GM19395 (cell line): ENCODE measurements at regions not wholly inside any gene's neighbourhood (a gene's known extent, or its start where the extent isn't known, plus 50 kb on each side); places are given as distances from the start of the nearest gene placed in this dataset.
"Not testable (repeated sequence)": the region's sequence is repeated elsewhere in the genome, so short reads cannot be mapped to it uniquely, and the experiment has no call there.

Experiments
- ATAC-seq: cut with Tn5 transposase; IDR thresholded peaks from one replicate; pipeline ENCODE4 v1.9.1; 2021; ENCODE audit warnings: mild to moderate bottlenecking, moderate library complexity; ENCODE audit not compliant: unreplicated experiment

DNA sequence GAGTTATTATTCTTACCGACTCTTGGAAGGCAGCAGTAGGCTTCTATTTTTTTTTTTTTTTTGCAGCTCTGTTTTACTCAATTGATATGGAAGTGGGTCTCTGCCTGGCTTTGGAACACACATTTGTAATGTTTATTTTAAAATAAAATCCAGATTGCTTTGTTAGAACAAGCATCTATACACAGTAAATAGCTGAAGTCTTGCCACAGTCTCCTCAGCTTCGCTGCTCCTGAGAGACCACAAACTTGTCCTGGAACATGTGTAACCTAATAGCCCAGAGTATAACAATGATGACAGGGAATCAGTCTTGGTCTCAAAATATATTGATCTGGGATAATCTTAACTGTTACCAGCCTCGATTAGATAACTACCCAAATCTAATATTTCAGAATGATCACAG is 299.8 kb upstream of the NOX3 start:
- no peak for ATAC-seq

DNA sequence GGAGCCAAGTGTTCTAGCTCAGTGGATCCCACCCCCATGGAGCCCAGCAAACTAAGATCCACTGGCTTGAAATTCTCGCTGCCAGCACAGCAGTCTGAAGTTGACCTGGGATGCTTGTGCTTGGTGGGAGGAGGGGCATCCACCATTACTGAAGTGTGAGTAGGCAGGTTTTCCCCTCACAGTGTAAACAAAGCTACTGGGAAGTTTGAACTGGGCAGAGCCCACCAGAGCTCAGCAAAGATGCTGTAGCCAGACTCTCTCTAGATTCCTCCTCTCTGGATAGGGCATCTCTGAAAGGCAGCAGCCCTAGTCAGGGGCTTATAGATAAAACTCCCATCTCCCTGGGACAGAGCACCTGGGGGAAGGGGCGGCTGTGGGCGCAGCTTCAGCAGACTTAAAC is 293.1 kb upstream of the NOX3 start:
- not testable (repeated sequence) for ATAC-seq

DNA sequence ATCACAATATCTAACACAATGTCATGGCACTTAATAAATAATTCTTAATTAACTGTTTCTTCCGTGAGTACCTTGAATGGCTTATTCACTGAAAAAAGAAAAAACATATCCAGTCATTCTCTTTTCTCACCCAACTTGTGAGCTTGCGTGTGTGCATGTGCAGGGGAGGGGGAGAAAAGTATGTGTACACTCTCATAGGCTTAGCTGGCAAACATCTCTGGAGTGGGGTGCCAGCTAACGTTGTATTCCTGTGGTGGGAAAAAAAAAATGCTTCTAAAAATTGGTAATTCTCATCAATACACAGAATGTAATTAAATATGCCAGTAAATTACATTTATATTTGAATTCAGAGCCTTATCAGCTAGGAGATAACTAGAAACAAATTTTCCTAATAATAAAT is 291.9 kb upstream of the NOX3 start:
- ATAC-seq, result no peak

DNA sequence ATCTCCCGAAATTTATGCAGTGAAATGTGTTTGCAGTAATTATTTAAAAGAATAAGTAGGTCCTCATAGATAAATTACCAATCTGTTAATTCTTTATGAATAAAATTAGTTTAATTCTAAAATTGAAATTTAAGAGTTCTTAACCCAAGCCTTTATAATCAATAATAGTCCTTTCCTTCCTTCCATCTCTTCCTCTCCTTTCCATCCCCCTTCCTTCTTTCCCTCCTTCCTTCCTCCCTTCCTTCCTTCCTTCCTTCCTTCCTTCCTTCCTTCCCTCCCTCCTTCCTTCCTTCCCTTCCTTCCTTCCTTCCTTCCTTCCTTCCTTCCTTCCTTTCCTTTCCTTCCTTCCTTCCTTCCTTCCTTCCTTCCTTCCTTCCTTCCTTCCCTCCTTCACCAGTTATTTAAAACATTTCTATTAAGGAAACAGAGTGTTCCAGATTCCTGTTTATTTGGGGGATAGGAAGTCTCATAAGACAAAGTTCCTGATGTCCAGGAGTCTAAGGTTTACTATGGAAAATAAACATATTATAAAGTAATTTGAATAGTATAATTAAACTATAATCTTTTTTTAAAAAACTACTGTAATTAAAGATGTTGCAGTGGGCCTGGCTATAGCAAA is 285.3 kb upstream of the NOX3 start:
- no peak for ATAC-seq

DNA sequence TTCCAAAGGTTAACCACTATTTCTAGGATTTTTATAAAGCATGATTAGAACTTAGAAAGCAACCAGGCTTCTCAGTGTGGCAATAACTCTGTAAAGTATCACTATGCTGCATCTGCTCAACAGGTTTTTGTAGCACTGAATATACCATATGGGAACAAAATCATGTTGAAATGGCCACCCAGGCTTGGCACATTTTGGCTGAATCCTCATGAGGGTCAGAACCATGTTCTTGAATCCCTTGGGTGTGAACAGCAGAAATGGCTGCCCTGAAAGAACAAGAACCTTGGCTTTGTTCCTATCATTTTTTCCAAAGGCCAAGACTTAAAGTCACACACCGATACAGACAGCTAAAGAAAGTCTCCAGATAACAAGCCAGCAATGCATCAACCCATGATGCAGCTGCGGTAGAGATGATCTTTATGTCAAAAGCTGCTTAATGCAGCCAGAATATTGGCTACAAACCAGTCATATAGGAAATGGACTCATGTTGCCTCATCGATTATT is 283.0 kb upstream of the NOX3 start:
- ATAC-seq, result no peak

DNA sequence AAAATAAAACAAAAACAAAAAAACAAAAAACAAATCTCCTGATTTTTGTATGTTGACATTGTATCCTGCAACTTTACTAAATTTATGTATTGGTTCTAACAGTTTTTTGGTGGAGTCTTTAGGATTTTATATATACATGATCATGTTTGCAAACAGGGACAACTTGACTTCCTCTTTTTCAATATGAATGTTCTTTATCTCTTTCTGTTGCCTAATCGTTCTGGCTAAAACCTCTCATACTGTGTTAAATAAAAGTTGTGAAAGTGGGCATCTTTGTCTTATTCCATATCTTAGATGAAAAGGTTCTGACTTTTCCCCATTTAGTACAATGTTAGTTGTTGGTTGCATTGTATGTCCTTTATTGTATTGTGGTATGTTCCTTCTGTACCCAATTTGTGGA is 261.7 kb upstream of the NOX3 start:
- ATAC-seq, result no peak

DNA sequence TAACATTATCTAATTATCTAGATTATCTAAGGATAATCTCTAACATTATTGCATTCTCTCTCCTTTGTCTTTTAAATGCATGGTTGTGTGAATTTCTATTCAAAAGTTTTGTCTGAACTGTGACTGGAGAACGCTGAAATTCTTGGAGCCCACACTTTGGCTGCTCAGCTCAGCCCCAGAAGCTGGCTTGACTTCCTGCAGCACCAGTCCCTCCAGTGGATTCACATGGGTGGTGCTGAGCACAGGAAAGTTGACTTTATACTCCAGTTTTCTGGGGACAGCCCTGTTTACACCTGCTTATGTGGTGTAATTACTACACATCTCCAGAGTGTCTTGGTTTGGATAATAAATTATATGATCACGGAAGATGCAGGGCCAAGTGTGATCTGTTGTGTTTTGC is 255.1 kb upstream of the NOX3 start:
- no peak for ATAC-seq

DNA sequence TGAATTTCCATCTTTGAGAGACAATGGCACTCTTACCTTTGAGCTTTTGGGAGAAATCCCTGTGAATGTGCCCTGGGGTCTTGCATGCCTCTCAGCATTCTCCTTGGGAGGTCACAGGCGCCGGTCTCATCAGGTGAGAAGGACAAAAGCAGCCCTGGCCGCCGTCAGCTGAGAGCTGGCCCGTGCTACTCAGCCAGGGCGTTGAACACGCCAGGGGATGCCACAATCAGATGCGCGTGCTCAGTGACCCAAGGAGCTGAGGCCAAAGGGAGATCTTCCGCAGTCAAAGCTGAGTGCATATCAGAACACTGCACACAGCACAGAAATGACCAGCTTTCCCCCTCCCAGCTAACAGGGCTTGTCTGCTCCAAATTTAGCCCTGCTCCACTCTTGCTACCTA is 253.6 kb upstream of the NOX3 start:
- ATAC-seq, result no peak

DNA sequence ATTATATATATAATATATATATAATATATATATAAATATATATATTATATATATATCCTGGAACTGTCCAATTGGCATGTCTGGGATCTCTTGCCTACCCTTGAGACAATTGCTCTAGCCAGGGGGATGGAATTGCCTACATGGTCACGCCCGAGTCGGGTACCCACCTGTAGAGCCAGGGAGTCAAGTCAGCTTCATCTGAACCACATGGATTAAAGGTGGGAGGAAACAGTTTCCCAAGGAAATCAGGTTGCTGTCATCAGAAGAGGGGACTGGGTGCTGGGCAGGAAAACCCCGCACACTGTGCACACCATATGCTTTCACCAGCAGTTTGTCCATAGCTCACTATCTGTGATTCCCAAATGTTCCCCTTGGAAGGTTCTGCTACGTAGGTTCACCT is 252.5 kb upstream of the NOX3 start:
- no peak for ATAC-seq

DNA sequence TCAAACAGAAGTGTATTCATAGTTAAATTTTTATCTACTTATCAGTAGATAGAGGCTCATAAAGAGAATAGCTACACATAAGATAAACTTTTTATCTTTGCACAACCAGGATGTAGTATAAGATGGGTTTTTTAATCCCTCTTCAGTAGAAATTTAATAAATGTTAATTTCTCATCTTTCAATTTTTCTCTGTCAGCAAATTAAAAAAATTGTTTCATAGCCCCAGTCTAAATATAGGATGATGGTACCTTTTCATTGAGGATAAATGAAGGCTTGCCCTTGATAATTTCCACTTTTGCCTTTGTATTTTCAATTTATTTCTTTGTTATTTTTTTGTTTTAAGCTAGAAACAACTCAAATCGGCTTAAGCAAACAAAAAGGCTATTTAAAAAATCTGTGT is 251.2 kb upstream of the NOX3 start:
- no peak for ATAC-seq

DNA sequence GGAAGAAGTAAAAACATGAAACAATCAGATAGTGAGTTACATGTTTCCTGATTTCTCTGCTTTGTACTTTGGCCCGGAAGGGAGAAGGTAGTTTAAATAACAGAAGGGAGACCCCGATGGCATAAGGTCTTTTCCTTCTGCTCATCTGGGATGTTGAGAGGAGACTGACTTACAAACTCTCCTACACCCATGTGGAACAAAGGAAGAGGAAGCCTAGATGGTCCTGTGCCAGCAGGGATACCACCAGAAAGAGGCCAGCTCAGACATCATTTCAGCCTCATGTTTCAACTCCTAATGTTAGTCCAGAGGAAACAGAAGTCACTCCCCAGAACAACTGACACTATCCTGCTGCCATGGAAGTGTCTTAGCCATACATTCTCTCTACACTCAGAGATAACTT is 250.7 kb upstream of the NOX3 start:
- ATAC-seq, result no peak

DNA sequence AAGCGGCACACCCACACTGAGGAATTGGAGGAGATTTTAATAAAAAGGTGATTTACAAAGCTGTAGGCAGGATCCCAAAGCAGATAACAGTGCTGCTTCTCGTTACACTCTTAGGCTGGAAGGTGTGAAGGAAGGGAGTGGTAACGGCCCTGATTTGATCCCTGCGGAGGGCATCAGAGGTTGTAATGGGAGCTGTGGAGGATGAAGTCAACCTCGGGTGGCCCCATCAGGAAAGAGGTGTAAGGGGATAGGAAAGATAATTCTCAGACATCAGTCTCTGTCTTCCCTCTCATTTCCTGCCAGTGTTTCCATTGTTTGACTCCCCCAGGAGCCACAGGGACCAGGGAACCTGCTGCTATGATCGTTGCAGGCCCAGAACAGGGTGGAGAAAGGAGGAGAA is 245.7 kb upstream of the NOX3 start:
- no peak for ATAC-seq

DNA sequence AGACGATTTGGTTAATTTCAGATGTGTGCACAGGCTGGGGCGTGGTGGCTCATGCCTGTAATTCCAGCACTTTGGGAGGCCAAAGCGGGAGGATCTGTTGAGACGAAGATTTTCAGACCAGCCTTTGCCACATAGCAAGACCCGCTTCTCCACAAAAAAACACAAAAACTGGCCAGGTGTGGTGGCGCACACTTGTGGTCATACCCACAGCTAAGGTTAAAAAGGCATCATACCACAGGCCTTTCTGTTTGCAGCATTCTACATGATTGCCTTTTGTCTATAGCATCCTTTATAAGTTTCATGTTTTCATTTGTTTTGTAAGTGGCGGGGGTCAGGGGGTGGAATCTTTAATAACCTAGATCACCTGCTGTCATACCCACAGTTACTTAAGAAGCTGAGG is 239.9 kb upstream of the NOX3 start:
- no peak for ATAC-seq

DNA sequence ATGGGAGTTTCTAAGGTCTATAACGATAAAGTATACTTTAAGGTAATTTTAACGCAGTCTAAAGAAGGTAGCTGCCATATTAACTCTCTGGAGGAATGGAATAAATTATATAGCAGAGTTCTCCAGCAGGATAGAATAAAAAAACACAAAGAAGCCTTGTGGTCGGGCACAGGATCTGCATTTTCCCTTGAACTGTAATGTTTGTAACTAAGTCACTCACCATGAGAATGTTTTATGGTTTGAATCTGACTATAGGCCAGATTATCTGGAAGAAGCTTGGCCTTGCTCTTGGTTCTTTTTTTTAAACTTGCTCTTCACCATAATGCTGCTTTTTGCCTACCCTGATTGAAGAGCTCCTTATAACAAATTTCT is 238.8 kb upstream of the NOX3 start:
- ATAC-seq, result no peak

DNA sequence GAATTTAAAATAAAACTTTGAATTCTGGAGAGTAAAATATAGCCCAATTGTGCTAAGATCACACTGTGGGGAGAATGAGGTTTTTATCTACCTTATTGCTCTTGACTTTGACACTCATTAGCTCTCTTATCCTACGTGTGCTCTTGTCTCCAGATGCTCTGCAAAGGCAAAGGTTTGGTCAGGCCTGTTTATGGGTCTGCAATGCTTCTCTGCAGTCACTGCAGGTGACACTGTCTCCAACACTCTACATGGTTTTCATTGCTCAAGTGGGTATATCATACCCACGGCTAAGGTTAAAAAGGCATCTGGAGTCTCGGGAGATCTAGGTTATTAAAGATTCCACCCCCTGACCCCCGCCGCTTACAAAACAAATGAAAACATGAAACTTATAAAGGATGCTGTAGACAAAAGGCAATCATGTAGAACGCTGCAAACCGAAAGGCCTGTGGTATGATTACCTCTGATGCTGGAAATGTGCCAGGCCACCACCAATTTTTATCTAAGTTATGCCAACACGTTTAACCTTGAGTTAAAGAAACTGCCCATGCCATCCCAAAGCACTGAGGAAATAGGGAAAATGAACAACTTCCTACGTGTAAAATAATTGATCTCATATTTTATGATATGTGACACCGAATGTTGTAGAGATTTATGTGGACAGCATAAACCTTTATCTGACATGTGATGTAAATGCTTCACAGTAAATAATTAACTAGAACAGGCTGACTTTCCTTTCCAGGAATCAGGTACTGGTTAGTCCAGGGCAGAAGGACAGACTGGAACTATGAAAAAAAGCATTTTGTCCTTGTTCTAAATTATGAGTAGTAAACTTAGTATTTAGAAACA is 238.2 kb upstream of the NOX3 start:
- ATAC-seq, result no peak

DNA sequence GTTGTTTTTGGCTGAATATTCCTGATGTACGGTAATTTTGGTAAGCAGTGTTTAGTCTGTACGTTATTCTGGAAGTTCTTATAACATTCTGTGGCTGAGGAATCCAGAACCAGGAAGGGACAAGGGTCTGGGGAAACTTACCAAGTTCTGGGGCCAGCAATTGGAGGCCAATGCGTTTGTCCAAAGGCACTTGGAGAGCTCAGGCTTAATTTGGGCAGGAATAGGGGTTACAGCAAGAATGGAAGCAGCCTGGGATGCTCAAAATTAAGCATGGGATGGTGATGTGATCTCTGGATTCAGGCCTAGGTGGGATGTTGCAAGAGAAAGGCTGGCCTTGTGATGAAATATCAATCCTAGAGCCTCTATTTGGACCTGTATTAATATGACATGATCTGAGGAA is 235.2 kb upstream of the NOX3 start:
- no peak for ATAC-seq

DNA sequence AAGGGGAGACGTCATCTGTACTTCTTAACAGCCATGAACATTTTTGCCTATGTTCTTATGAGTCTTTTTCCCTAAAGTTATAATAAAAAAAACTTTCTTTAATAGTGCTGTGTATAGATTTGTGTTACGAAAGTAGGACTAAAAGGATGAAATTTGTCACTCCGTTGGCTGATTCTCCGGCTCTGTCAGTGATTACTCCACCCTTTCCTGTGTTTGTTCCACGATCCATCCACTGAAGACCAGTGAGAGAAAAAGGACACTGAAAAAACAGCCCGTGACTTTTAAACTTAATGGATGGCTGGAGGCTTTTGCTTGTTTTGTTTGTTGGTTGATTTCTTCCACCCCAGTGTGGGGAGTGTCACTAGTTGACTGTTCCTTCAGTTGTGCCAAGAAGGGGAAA is 232.0 kb upstream of the NOX3 start:
- no peak for ATAC-seq

DNA sequence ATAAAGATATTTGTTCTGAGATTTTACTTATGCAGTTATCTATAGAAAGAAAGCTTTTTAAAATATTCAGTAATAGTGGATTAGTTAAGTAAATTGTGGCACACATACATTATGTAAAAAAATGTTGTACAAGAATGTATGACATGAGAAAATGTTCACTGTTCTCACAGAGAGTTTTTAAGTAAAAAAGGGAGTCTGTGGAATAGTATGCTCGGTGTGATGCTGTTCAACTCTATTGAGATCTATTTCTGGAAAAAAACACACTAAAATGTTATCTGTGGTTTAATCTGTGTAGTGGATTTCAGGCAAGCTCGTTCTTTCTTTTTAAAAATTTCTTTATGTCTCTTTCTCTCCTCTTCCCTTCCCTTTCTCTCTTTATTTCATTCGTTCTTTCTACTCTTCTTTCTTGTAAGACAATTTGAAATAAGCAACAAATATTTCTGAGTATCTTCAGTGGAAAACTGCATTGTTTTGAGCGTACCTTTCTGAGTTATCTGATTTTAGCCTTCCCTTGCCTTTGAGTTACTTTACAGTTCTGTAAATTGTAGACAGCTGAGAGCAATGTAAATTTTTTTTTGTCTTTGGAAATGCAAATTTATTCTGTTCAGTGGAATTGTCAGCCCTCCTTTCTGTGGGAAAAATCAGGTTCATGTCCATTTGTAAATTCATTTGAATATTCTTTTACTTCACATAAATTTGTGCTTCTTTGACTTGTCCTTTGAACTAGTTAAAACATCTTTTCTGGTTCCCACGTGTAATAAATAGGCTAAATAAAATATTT is 229.0 kb upstream of the NOX3 start:
- ATAC-seq, result no peak

DNA sequence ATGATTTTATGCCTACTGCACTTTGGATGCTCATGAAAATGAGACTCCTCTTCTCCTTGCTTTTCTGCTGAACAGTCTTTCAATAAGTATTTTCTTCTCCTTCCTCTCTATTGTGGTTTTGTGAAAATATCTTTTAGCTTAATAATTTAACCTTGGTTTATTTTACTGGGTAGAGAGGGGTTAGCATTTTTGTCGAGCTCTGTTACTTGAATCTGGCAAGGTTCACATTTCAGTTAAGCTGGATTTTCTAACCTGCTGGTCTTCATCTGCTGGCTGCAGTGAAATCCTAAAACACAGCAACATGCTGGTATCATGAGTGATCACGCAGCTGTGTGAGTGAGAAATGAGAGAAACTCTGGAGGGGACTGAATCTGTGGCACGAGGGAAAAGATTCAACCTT is 222.7 kb upstream of the NOX3 start:
- ATAC-seq, result no peak

DNA sequence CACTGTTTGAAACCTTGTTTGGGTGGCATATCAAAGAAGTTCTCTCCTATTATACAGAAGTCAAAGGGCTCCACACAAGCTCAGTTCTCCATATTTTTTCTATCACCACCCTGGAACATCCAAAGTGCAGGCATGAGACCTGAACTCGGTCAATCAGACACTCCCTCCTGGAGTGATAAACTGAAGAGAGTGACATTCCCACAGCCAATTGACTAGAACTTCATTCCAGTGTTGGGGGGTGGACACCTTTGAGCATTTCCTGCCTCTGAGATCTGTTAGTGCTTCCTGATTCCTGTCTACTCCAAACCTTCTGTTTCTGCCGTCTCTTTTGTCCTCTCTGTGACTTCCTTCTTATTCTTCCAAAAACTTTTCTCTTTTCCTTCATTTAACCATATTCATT is 220.7 kb upstream of the NOX3 start:
- ATAC-seq, result no peak

DNA sequence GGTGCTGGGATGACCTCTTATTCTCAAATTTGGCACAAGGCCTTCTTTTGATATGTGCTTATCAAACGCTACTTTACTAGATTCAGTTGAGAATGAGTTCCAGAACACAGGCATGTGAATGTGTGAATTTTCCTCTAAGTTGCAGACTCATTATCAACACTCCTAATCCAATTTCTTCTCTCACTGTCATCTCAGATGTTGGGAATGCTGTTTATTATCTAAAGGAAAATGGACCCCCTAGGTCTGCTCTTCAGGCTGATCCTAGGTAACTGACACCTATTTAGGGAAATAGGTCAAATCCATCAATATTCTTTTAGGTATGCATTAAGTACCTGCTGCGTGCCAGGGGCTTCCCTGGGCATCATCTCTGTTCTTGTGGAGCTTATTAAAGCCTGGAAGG is 215.0 kb upstream of the NOX3 start:
- no peak for ATAC-seq
